ENCODE measurements at regions not wholly inside any gene's neighbourhood (a gene's known extent, or its start where the extent isn't known, plus 50 kb on each side); places are given as distances from the start of the nearest gene placed in this dataset.

- Mint-ChIP-seq H3K4me1 (ENCODE audit: low read depth) (no peaks in the 10 kb centered on the region), H3K4me3 (no peak overlapping the region), H3K9me3 (no peaks in the 10 kb centered on the region), H3K27me3 (ENCODE audit: insufficient read depth) (peaks cover 34% of the 10 kb centered on the region), H3K36me3 (ENCODE audit: low read depth) (no peaks in the 10 kb centered on the region), H3K27ac (no peak overlapping the region)
- no peak for DNase-seq
- no peak for TF ChIP-seq CTCF (IDR thresholded peaks at IDR 0.05)
Measured at GRCh38 chr1:11395616-11396015, 83.3 kb upstream of the DISP3 start.

GRCh38 chr1:11397151-11397901 lies 81.6 kb upstream of the DISP3 start:
- no peaks in the 10 kb centered on the region for H3K4me1 Mint-ChIP-seq (ENCODE audit: low read depth)
- DNase-seq = no peak
- no peak overlapping the region for H3K4me3 Mint-ChIP-seq
- H3K27ac Mint-ChIP-seq = no peak overlapping the region
- peaks cover 29% of the 10 kb centered on the region for H3K27me3 Mint-ChIP-seq (ENCODE audit: insufficient read depth)
- TF ChIP-seq CTCF (IDR thresholded peaks at IDR 0.05) = no peak
- no peaks in the 10 kb centered on the region for H3K36me3 Mint-ChIP-seq (ENCODE audit: low read depth)
- H3K9me3 Mint-ChIP-seq = no peaks in the 10 kb centered on the region

- TF ChIP-seq CTCF (IDR thresholded peaks at IDR 0.05) = no peak
- Mint-ChIP-seq H3K4me1 (ENCODE audit: low read depth) (no peaks in the 10 kb centered on the region), H3K27me3 (ENCODE audit: insufficient read depth) (peaks cover 31% of the 10 kb centered on the region), H3K36me3 (ENCODE audit: low read depth) (no peaks in the 10 kb centered on the region), H3K27ac (no peak overlapping the region), H3K9me3 (no peaks in the 10 kb centered on the region), H3K4me3 (no peak overlapping the region)
- DNase-seq = no peak
Measured at GRCh38 chr1:11399250-11399649, 79.7 kb upstream of the DISP3 start.

- Mint-ChIP-seq H3K27me3 (ENCODE audit: insufficient read depth) (peaks cover 35% of the 10 kb centered on the region), H3K27ac (no peak overlapping the region), H3K36me3 (ENCODE audit: low read depth) (no peaks in the 10 kb centered on the region), H3K4me3 (no peak overlapping the region), H3K9me3 (no peaks in the 10 kb centered on the region), H3K4me1 (ENCODE audit: low read depth) (no peaks in the 10 kb centered on the region)
- no peak for DNase-seq
- no peak for TF ChIP-seq CTCF (IDR thresholded peaks at IDR 0.05)
Measured at GRCh38 chr1:11400155-11400554, 78.8 kb upstream of the DISP3 start.

GRCh38 chr1:11400567-11400966 lies 78.4 kb upstream of the DISP3 start:
- Mint-ChIP-seq H3K4me3 (no peak overlapping the region), H3K27me3 (ENCODE audit: insufficient read depth) (peaks cover 35% of the 10 kb centered on the region), H3K4me1 (ENCODE audit: low read depth) (no peaks in the 10 kb centered on the region), H3K9me3 (no peaks in the 10 kb centered on the region), H3K27ac (no peak overlapping the region), H3K36me3 (ENCODE audit: low read depth) (no peaks in the 10 kb centered on the region)
- DNase-seq = no peak
- no peak for TF ChIP-seq CTCF (IDR thresholded peaks at IDR 0.05)

All from HFFc6 (cell line).